Hepatocyte (in vitro differentiated cells): ENCODE measurements at regions not wholly inside any gene's neighbourhood (a gene's known extent, or its start where the extent isn't known, plus 50 kb on each side); places are given as distances from the start of the nearest gene placed in this dataset.

ENCODE experiments used
- EZH2 ChIP-seq: fragments of 200-600 bp; sonication (generic); IDR thresholded peaks from 2 replicates; pipeline ENCODE4 v1.6.1; 2016; ENCODE audit warnings: antibody characterized with exemption, mild to moderate bottlenecking, borderline replicate concordance
- EZH2phosphoT487 ChIP-seq: fragments of 200-600 bp; sonication (generic); IDR thresholded peaks from one replicate; pipeline ENCODE4 v1.6.1; 2018; ENCODE audit warnings: antibody characterized with exemption, mild to moderate bottlenecking, low read depth, moderate library complexity; ENCODE audit not compliant: unreplicated experiment, severe bottlenecking
- TF ChIP-seq, protein P1 (sequence below): fragments of 200-600 bp; sonication (generic); IDR thresholded peaks from 2 replicates; pipeline ENCODE4 v1.5.1; 2016; ENCODE audit warnings: antibody characterized with exemption, mild to moderate bottlenecking; ENCODE audit not compliant: poor library complexity

DNA sequence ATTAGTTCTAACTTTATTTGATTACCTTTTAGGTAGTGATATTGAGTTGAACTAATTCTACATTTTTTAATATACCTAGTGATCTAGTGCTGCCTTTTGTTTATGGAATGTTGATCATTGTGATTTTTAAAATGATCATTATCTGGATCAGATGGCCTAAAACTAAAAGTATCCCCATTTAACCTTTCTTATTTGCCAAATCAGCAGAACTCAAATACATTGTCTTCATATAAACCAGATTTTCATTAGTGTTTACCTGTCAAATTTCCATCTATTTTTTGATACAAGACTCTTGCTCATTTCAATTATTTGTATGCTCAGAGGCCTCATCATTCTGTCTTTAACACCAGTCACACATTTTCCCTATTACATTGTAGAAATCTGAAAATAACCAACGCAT, 441.2 kb downstream of the PTPRC start:
- TF ChIP-seq, protein P1, sequence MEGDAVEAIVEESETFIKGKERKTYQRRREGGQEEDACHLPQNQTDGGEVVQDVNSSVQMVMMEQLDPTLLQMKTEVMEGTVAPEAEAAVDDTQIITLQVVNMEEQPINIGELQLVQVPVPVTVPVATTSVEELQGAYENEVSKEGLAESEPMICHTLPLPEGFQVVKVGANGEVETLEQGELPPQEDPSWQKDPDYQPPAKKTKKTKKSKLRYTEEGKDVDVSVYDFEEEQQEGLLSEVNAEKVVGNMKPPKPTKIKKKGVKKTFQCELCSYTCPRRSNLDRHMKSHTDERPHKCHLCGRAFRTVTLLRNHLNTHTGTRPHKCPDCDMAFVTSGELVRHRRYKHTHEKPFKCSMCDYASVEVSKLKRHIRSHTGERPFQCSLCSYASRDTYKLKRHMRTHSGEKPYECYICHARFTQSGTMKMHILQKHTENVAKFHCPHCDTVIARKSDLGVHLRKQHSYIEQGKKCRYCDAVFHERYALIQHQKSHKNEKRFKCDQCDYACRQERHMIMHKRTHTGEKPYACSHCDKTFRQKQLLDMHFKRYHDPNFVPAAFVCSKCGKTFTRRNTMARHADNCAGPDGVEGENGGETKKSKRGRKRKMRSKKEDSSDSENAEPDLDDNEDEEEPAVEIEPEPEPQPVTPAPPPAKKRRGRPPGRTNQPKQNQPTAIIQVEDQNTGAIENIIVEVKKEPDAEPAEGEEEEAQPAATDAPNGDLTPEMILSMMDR, result no peak
- TF ChIP-seq EZH2 (no peak), EZH2phosphoT487 (no peak)
